Skin of body (tissue), 1 donor: ENCODE measurements at regions not wholly inside any gene's neighbourhood (a gene's known extent, or its start where the extent isn't known, plus 50 kb on each side); places are given as distances from the start of the nearest gene placed in this dataset.
A peak's percentile ranks its signal among the peaks of the same experiment; 100 is the strongest.

ENCODE experiments used
- DNase-seq: peaks from one replicate; lab custom pipeline; 2025; lab: John Stamatoyannopoulos, UW

DNA sequence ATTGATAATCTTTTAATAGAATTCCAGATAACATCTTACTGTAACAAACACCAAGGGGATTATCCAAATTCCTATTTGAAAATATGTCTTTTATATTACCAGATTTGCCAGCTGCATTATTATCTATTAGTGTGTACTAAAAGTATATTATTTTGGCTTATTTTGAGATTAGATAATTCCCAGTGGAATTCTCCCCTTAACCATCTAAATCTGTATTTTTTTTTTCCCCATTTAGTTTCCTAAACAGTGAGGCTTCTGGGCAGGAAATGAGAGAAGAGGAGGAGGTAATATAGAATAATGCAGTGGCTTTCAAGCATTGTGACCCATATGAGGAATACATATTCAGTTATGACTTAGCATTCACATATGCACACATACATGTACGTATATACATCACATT, 53.5 kb upstream of the ABL1 start:
- peak; percentile 64 for DNase-seq

DNA sequence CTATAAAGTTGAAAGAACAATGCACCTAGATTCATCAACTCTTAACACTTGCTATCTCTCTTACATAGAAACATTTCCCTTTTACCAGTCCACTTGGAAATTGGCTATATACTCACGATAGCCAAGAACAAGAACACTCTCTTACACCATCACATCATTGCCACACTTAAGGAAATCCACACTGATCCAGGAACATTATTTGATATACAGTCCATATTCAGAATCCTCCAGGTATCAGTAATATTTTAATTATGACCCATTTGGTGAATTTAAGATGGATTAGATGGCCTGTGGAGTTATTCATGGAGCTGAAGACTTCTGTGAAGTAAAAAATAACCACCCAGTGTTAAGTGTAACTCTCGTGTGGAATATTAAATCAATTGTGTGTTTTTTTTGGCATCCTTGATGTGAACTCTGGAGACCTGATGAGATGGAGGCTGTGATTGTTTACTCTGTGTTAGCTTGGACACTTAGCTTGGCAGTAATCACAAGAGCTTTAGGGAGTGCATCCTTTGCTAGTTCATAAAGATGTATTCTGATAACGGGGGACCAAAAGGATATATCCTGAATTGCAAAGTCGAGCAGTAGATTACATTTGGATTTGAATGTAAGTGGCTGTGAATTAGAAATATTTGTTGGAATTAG, 52.0 kb upstream of the ABL1 start:
- DNase-seq = no peak

DNA sequence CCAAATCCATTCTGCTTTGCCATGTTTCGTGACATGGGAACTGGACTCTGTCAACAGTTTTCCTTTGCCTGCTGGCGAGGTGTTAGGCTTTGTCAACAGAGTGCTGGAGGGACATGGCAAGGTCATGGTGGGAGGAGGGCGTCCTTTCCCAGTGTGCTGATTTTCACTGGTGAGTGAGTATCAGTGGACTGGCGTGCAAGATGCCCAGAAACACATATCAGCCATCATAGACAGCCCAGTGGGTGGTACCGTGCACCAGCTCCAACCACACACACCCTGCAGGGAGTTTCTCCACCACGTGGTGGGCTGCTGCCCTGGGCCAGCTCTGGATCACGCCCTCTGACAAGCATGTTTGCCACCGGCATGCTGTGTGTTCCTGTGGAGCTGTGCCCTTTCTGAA, 50.0 kb upstream of the ABL1 start:
- DNase-seq = no peak
